ENCODE measurements at regions not wholly inside any gene's neighbourhood (a gene's known extent, or its start where the extent isn't known, plus 50 kb on each side); places are given as distances from the start of the nearest gene placed in this dataset.

DNA sequence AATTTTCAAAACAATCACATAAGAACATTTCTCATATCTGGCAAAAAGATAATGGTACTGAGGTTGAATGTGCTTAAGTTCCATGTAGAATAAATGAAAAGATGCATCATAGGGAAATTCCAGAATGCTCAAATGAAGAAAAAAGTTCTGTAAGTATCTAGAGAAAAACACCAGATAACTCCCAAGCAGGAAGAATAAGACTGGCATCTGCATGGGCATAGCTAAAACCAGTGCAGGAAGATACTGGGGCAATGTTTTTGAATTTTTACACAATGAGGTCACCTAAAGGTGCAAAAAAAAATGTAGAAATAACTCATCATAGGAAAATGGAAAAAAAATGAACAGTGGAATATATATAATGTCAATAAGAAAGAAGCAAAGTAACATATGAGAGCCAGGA is 275.2 kb downstream of the BAMBI start:
- no peaks in the 10 kb centered on the region for H3K4me1 ChIP-seq (ENCODE audit: insufficient read depth)
- H3K4me3 ChIP-seq = no peak overlapping the region
- TF ChIP-seq EP300 (IDR thresholded peaks at IDR 0.05) (no peak), POLR2A (IDR thresholded peaks at IDR 0.05) (no peak)
- TF ChIP-seq, protein P1, sequence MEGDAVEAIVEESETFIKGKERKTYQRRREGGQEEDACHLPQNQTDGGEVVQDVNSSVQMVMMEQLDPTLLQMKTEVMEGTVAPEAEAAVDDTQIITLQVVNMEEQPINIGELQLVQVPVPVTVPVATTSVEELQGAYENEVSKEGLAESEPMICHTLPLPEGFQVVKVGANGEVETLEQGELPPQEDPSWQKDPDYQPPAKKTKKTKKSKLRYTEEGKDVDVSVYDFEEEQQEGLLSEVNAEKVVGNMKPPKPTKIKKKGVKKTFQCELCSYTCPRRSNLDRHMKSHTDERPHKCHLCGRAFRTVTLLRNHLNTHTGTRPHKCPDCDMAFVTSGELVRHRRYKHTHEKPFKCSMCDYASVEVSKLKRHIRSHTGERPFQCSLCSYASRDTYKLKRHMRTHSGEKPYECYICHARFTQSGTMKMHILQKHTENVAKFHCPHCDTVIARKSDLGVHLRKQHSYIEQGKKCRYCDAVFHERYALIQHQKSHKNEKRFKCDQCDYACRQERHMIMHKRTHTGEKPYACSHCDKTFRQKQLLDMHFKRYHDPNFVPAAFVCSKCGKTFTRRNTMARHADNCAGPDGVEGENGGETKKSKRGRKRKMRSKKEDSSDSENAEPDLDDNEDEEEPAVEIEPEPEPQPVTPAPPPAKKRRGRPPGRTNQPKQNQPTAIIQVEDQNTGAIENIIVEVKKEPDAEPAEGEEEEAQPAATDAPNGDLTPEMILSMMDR (IDR thresholded peaks at IDR 0.05) = no peak
- H3K36me3 ChIP-seq = no peaks in the 10 kb centered on the region
- H3K9me3 ChIP-seq = no peaks in the 10 kb centered on the region
- no peak for DNase-seq
- intact Hi-C loops (cut with DNase I) = no loop called here
- no peaks in the 10 kb centered on the region for H3K27me3 ChIP-seq
- no peak overlapping the region for H3K27ac ChIP-seq

DNA sequence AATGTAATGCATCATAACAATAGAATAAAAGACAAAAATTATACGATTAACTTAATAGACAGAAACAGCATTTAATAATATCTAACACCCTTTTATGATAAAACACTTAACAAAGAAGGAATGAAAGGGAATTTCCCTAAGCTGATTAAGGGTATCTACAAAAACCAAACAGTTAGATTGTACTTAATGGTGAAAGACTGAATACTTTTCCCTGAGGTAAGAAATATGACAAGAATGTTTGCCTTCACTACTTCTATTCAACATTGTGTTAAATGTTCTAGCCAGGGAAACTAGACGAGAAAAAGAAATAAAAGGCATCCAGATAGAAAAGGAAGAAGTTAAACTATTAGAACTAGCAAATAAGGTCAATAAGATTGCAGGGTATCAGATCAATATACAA is 276.9 kb downstream of the BAMBI start:
- H3K27me3 ChIP-seq = no peaks in the 10 kb centered on the region
- no peaks in the 10 kb centered on the region for H3K9me3 ChIP-seq
- no peaks in the 10 kb centered on the region for H3K4me1 ChIP-seq (ENCODE audit: insufficient read depth)
- DNase-seq = no peak
- TF ChIP-seq POLR2A (IDR thresholded peaks at IDR 0.05) = no peak
- TF ChIP-seq, protein P1 (IDR thresholded peaks at IDR 0.05) = no peak
- no peak for TF ChIP-seq EP300 (IDR thresholded peaks at IDR 0.05)
- WGBS, 3 donors = 43 to 59% (median 57%) methylated on average over 2 of the region's 2 CpGs
- intact Hi-C loops (cut with DNase I) = no loop called here
- no peak overlapping the region for H3K27ac ChIP-seq
- no peaks in the 10 kb centered on the region for H3K36me3 ChIP-seq
- H3K4me3 ChIP-seq = no peak overlapping the region

DNA sequence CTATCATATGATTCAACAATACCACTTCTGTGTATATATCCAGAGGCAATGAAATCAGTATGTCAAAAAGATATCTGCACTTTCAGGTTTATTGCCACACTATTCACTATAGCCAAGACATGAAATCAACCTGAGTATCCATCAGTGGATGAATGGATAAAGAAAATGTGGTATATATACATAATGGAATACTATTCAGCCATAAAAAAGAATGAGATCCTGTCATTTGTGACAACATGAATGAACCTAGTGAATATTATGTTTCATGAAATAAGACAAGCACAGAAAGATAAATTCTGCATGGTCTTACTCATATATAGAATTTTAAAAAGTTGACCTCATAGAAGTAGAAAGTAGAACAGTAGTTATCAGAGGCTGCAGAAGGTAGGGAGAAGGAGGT is 281.1 kb downstream of the BAMBI start:
- intact Hi-C loops (cut with DNase I) = no loop called here
- Histone ChIP-seq H3K27me3 (no peaks in the 10 kb centered on the region), H3K27ac (no peak overlapping the region), H3K4me3 (no peak overlapping the region), H3K9me3 (no peaks in the 10 kb centered on the region), H3K36me3 (no peaks in the 10 kb centered on the region), H3K4me1 (ENCODE audit: insufficient read depth) (no peaks in the 10 kb centered on the region)
- TF ChIP-seq, protein P1 (IDR thresholded peaks at IDR 0.05) = no peak
- no peak for TF ChIP-seq EP300 (IDR thresholded peaks at IDR 0.05)
- no peak for TF ChIP-seq POLR2A (IDR thresholded peaks at IDR 0.05)
- no peak for DNase-seq

DNA sequence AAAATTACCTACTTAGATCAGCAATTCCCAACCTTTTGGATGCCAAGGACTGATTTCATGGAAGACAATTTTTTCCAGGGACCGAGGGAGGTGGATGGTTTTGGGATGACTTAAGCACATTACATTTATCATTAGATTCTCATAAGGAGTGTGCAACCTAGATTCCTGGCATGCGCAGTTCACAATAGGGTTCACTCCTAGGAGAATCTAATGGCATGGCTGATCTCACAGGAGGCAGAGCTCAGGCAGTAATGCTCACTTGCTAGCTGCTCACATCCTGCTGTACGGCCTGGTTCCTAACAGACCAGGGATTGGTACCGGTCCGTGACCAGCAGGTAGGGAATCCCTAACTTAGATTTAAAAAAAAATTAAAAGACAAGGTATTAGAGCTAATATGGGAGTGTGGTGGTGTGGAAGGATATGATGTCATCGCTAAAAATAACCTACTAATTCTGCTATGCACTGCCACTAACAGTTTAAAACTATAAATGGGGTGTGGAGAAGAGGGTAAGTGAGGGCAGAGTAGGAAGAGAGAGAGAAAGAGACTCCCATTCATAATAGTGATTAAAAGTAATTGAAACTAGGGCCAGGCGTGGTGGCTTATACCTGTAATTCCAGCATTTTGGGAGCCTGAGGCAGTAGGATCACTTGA is 282.7 kb downstream of the BAMBI start:
- Histone ChIP-seq H3K36me3 (no peaks in the 10 kb centered on the region), H3K9me3 (no peaks in the 10 kb centered on the region), H3K27ac (no peak overlapping the region), H3K27me3 (no peaks in the 10 kb centered on the region), H3K4me1 (ENCODE audit: insufficient read depth) (no peaks in the 10 kb centered on the region), H3K4me3 (no peak overlapping the region)
- WGBS, 3 donors = 90 to 94% (median 93%) methylated on average over 7 of the region's 7 CpGs
- no peak for DNase-seq
- TF ChIP-seq, protein P1 (IDR thresholded peaks at IDR 0.05) = no peak
- TF ChIP-seq POLR2A (IDR thresholded peaks at IDR 0.05) (no peak), EP300 (IDR thresholded peaks at IDR 0.05) (no peak)
- intact Hi-C loops (cut with DNase I) = no loop called here
